K562 (cell line): ENCODE measurements at regions not wholly inside any gene's neighbourhood (a gene's known extent, or its start where the extent isn't known, plus 50 kb on each side); places are given as distances from the start of the nearest gene placed in this dataset.

ENCODE experiments used
- ARNT ChIP-seq, 2 experiments: fragments of 450-650 bp; IDR thresholded peaks; 2 replicates each; pipeline ENCODE4 v1.6.1; 2016; ENCODE audit warnings: mild to moderate bottlenecking in 1 of 2
- DPF2 ChIP-seq: fragments of 450-650 bp; IDR thresholded peaks from 2 replicates; pipeline ENCODE4 v1.6.1; 2016
- ETS2 ChIP-seq: IDR thresholded peaks from 2 replicates; pipeline ENCODE4 v1.6.1; 2016; ENCODE audit warnings: borderline replicate concordance, missing genetic modification characterization, mild to moderate bottlenecking, moderate library complexity, missing compliant biosample characterization; ENCODE audit not compliant: poor library complexity, severe bottlenecking
- FIP1L1 ChIP-seq: fragments of 200-400 bp; formaldehyde crosslinking; IDR thresholded peaks from 2 replicates; pipeline ENCODE4 v1.6.1; 2018; ENCODE audit warnings: mild to moderate bottlenecking, low read depth, low read length; ENCODE audit not compliant: poor library complexity, severe bottlenecking
- FOXJ3 ChIP-seq: sonication (generic); formaldehyde crosslinking; IDR thresholded peaks from 2 replicates; pipeline ENCODE4 v1.4.0; 2020; ENCODE audit warnings: mild to moderate bottlenecking, missing genetic modification reagents
- HDAC8 ChIP-seq: fragments of 450-650 bp; IDR thresholded peaks from 2 replicates; pipeline ENCODE4 v1.6.1; 2016; ENCODE audit warnings: mild to moderate bottlenecking, missing genetic modification characterization, moderate library complexity, missing compliant biosample characterization
- RAD21 ChIP-seq, 2 experiments: fragments of 250-450 bp in 1 of 2; fragments of 450-650 bp in 1 of 2; sonication (Bioruptor Pico) in 1 of 2; formaldehyde crosslinking in 1 of 2; IDR thresholded peaks in 1 of 2; conservative IDR thresholded peaks in 1 of 2; 2 replicates each; pipeline versions ENCODE4 v1.4.0 to v1.8.0; 2020 to 2022; ENCODE audit warnings: mild to moderate bottlenecking in 2 of 2, moderate library complexity in 1 of 2
- RB1 ChIP-seq: fragments of 450-650 bp; IDR thresholded peaks from 2 replicates; pipeline ENCODE4 v1.6.1; 2017; ENCODE audit warnings: low read depth, mild to moderate bottlenecking
- RCOR1 ChIP-seq, 2 experiments: IDR thresholded peaks; 2 replicates each; pipeline ENCODE4 v1.6.1; 2012; ENCODE audit warnings: low read depth in 2 of 2, low read length in 2 of 2, borderline replicate concordance in 1 of 2, improper control_type of control experiment in 1 of 2
- TCFL5 ChIP-seq: fragments of 250-450 bp; sonication (Bioruptor Pico); conservative IDR thresholded peaks from 2 replicates; pipeline ENCODE4 v1.6.1; 2021; ENCODE audit warnings: mild to moderate bottlenecking, moderate library complexity, matching md5 sums
- ZNF318 ChIP-seq, 2 experiments: fragments of 450-650 bp; IDR thresholded peaks; 2 replicates each; pipeline ENCODE4 v1.6.1; 2016; ENCODE audit warnings: mild to moderate bottlenecking in 2 of 2, borderline replicate concordance in 1 of 2, low read depth in 1 of 2, moderate library complexity in 1 of 2

GRCh38 chr6:999552-999951, 306.6 kb upstream of the EXOC2 start (continued):
- TF ChIP-seq TCFL5 (CRISPR knock-in tag) = no peak
- TF ChIP-seq DPF2 = no peak
- TF ChIP-seq ETS2 (tag) = no peak
- TF ChIP-seq RB1 = no peak
- TF ChIP-seq RAD21 (CRISPR knock-in tag; conservative IDR thresholded peaks at IDR 0.05 in 1 of 2, IDR thresholded peaks at IDR 0.05 in 1 of 2) = no peak
- no peak for TF ChIP-seq ARNT (IDR thresholded peaks at IDR 0.05)
- TF ChIP-seq FIP1L1 = no peak
- no peak for TF ChIP-seq RCOR1 (IDR thresholded peaks at IDR 0.05; ENCODE audit: borderline replicate concordance in 1 of 2, low read depth in 2 of 2, low read length in 2 of 2)
- TF ChIP-seq FOXJ3 (CRISPR knock-in tag) = no peak
- no peak for TF ChIP-seq HDAC8 (tag)
- TF ChIP-seq ZNF318 (IDR thresholded peaks at IDR 0.05; ENCODE audit: borderline replicate concordance in 1 of 2, low read depth in 1 of 2) = no peak
